DND-41 (cell line): ENCODE measurements at regions not wholly inside any gene's neighbourhood (a gene's known extent, or its start where the extent isn't known, plus 50 kb on each side); places are given as distances from the start of the nearest gene placed in this dataset.

Experiments used
- ATAC-seq: fragments of 200-7000 bp; cut with Tn5 transposase; 3 replicates; pipeline ENCODE4 v1.9.1; 2021; ENCODE audit warnings: low read depth; ENCODE audit not compliant: insufficient read depth
- DNase-seq: peaks from one replicate; pipeline ENCODE4 v3.0.0-alpha.2; 2020
- H2AFZ ChIP-seq: 2 replicates; pipeline ENCODE4 v1.6.0; 2012; ENCODE audit warnings: low read depth, low read length
- H3K27ac ChIP-seq: 2 replicates; pipeline ENCODE4 v1.5.1; 2012; ENCODE audit warnings: low read length, inconsistent platforms
- H3K27me3 ChIP-seq: fragments of 200-600 bp; sonication (generic); 2 replicates; pipeline ENCODE4 v1.6.0; 2012; ENCODE audit warnings: low read length, mild to moderate bottlenecking, inconsistent platforms; ENCODE audit not compliant: insufficient read depth, poor library complexity
- H3K36me3 ChIP-seq: 2 replicates; pipeline ENCODE4 v1.5.1; 2012; ENCODE audit warnings: low read length, inconsistent platforms; ENCODE audit not compliant: insufficient read depth
- H3K4me1 ChIP-seq: 2 replicates; pipeline ENCODE4 v1.5.1; 2012; ENCODE audit warnings: mild to moderate bottlenecking, low read length; ENCODE audit not compliant: insufficient read depth
- H3K4me2 ChIP-seq: 2 replicates; pipeline ENCODE4 v1.6.0; 2012; ENCODE audit warnings: mild to moderate bottlenecking, moderate library complexity, low read length, inconsistent platforms; ENCODE audit not compliant: insufficient read depth
- H3K4me3 ChIP-seq, 2 experiments: fragments of 200-600 bp in 1 of 2; shearing (Covaris generic) in 1 of 2; 2 replicates each; pipeline ENCODE4 v1.5.1; 2012 to 2016; ENCODE audit warnings: inconsistent platforms in 2 of 2, low read length in 2 of 2, mild to moderate bottlenecking in 2 of 2, low read depth in 1 of 2, moderate library complexity in 1 of 2
- H3K79me2 ChIP-seq: 2 replicates; pipeline ENCODE4 v1.6.0; 2012; ENCODE audit warnings: low read length, inconsistent platforms; ENCODE audit not compliant: insufficient read depth
- H3K9ac ChIP-seq: 2 replicates; pipeline ENCODE4 v1.6.0; 2012; ENCODE audit warnings: low read depth, mild to moderate bottlenecking, inconsistent platforms, low read length, moderate library complexity
- H3K9me3 ChIP-seq: 2 replicates; pipeline ENCODE4 v1.5.1; 2012; ENCODE audit warnings: low read length, moderate library complexity, mild to moderate bottlenecking, inconsistent platforms; ENCODE audit not compliant: insufficient read depth, severe bottlenecking
- H4K20me1 ChIP-seq: 2 replicates; pipeline ENCODE4 v1.6.0; 2012; ENCODE audit warnings: low read length; ENCODE audit not compliant: insufficient read depth
- EZH2 ChIP-seq: IDR thresholded peaks from 3 replicates; pipeline ENCODE4 v1.6.1; 2012; ENCODE audit warnings: borderline replicate concordance, low read depth, mild to moderate bottlenecking, moderate library complexity, low read length, inconsistent platforms; ENCODE audit not compliant: severe bottlenecking
- TF ChIP-seq, protein P1 (sequence below): IDR thresholded peaks from 2 replicates; pipeline ENCODE4 v1.5.1; 2012; ENCODE audit warnings: borderline replicate concordance, low read length, moderate library complexity, mild to moderate bottlenecking; ENCODE audit not compliant: poor library complexity, severe bottlenecking; ENCODE audit errors: extremely low read depth

DNA sequence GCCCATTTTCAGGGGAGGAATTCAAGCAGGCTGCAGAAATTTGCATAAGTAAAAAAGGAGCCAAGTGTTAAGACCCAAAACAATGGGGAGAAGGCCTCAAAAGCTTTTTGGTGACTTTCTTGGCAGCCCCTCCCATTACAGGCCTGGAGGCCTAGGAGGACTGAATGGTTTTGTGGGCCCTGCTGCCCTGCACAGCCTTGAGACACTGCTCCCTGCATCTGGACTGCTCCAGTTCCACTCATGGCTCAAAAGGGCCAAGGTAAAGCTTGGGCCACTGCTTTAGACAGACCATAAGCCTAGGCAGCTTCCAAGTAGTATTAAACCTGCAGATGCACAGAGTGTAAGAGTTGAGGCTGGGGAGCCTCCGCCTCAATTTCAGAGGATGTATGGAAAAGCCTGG lies 501.6 kb downstream of the MID1IP1 start:
- peaks cover 7% of the 10 kb centered on the region for H3K9me3 ChIP-seq
- no peak overlapping the region for H3K4me3 ChIP-seq
- no peak for ATAC-seq
- no peak overlapping the region for H3K9ac ChIP-seq
- H3K36me3 ChIP-seq, result no peaks in the 10 kb centered on the region
- H3K27ac ChIP-seq, result no peak overlapping the region
- no peak for DNase-seq
- H2AFZ ChIP-seq, result no peak overlapping the region
- no peak overlapping the region for H3K4me2 ChIP-seq
- no peaks in the 10 kb centered on the region for H4K20me1 ChIP-seq
- no peaks in the 10 kb centered on the region for H3K4me1 ChIP-seq
- H3K27me3 ChIP-seq, result no peaks in the 10 kb centered on the region
- no peak for TF ChIP-seq EZH2
- TF ChIP-seq, protein P1, sequence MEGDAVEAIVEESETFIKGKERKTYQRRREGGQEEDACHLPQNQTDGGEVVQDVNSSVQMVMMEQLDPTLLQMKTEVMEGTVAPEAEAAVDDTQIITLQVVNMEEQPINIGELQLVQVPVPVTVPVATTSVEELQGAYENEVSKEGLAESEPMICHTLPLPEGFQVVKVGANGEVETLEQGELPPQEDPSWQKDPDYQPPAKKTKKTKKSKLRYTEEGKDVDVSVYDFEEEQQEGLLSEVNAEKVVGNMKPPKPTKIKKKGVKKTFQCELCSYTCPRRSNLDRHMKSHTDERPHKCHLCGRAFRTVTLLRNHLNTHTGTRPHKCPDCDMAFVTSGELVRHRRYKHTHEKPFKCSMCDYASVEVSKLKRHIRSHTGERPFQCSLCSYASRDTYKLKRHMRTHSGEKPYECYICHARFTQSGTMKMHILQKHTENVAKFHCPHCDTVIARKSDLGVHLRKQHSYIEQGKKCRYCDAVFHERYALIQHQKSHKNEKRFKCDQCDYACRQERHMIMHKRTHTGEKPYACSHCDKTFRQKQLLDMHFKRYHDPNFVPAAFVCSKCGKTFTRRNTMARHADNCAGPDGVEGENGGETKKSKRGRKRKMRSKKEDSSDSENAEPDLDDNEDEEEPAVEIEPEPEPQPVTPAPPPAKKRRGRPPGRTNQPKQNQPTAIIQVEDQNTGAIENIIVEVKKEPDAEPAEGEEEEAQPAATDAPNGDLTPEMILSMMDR, result no peak
- H3K79me2 ChIP-seq, result no peaks in the 10 kb centered on the region

DNA sequence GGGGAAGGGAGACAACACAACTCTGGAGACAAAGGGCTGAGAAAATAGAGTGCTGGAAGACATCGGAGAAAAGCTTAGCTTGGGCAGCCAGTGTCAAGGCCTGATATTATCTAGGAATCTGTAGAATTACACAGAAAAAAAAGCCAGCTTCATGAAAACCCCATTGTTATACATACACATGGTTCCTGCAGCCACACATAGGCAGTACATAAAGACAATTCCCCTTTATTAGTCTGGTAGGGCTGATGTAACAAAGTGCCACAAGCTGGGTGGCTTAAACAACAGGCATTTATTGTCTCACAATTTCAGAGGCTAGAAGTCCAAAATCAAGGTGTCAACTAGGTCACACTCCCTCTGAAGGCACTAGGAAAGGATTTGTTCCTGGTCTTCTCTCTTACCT lies 503.5 kb downstream of the MID1IP1 start:
- ATAC-seq (no peak), DNase-seq (no peak)
- Histone ChIP-seq H2AFZ (no peak overlapping the region; the same call in 1 of the 2 replicates), H4K20me1 (no peaks in the 10 kb centered on the region), H3K9me3 (peaks cover 7% of the 10 kb centered on the region), H3K4me2 (no peak overlapping the region), H3K79me2 (no peaks in the 10 kb centered on the region), H3K4me1 (peaks cover 12% of the 10 kb centered on the region), H3K9ac (no peak overlapping the region), H3K4me3 (no peak overlapping the region), H3K36me3 (no peaks in the 10 kb centered on the region), H3K27ac (no peak overlapping the region), H3K27me3 (no peaks in the 10 kb centered on the region)
- TF ChIP-seq, protein P1, result no peak
- no peak for TF ChIP-seq EZH2

DNA sequence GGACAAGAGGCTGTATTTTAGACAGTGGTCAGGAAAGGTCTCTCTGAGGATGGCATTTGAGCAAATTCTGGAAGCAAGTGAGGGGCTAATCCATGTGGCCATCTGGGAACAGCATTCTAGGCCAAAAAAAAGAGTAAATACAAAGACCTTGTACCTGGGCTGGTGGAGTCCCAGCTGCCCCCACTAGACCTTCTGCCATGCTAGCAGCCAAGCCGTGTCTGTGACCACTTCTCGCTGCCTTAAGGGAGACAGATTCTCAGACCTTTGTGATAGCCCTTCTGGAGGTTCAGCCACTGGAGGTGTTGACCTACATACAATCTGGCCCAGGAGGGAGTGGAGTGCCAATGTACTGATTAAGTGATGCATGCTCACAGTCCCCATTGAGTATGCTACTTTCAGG lies 506.2 kb downstream of the MID1IP1 start:
- Histone ChIP-seq H3K4me3 (no peak overlapping the region), H3K4me2 (no peak overlapping the region), H2AFZ (no peak overlapping the region), H3K36me3 (no peaks in the 10 kb centered on the region), H3K27ac (no peak overlapping the region), H3K9ac (no peak overlapping the region), H4K20me1 (no peaks in the 10 kb centered on the region), H3K79me2 (no peaks in the 10 kb centered on the region), H3K4me1 (peaks cover 25% of the 10 kb centered on the region), H3K27me3 (no peaks in the 10 kb centered on the region), H3K9me3 (peaks cover 7% of the 10 kb centered on the region)
- DNase-seq, result no peak
- no peak for TF ChIP-seq EZH2
- TF ChIP-seq, protein P1, result no peak
- ATAC-seq, result no peak

DNA sequence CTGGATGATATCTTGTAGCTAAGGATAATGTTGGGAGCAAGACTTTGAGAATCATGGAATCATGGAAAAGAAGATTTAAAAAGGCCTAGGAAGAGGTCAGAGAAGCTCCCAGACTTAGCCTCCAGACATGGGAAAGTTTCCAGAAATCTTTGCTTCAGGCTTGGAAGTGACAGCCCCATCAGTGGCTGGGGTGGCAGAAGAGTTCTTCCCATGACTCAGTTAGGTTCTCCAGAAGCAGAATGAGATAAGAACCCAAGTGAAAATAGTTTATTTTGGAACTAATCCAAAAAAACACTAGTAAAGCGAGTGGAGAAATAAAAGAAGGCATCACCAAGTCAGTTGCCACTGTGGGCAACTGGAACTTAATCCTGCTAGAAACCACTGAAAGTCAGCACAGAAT lies 506.9 kb downstream of the MID1IP1 start:
- H3K9me3 ChIP-seq, result peaks cover 2% of the 10 kb centered on the region
- no peak overlapping the region for H3K4me3 ChIP-seq
- TF ChIP-seq, protein P1, result no peak
- no peak for TF ChIP-seq EZH2
- H3K79me2 ChIP-seq, result no peaks in the 10 kb centered on the region
- H3K27ac ChIP-seq, result no peak overlapping the region
- H4K20me1 ChIP-seq, result no peaks in the 10 kb centered on the region
- H3K4me1 ChIP-seq, result peaks cover 25% of the 10 kb centered on the region
- H2AFZ ChIP-seq, result no peak overlapping the region
- no peak overlapping the region for H3K4me2 ChIP-seq
- ATAC-seq, result no peak
- no peak for DNase-seq
- H3K9ac ChIP-seq, result no peak overlapping the region
- H3K36me3 ChIP-seq, result no peaks in the 10 kb centered on the region
- H3K27me3 ChIP-seq, result no peaks in the 10 kb centered on the region
